ENCODE measurements at regions not wholly inside any gene's neighbourhood (a gene's known extent, or its start where the extent isn't known, plus 50 kb on each side); places are given as distances from the start of the nearest gene placed in this dataset.
"Not testable (repeated sequence)": the region's sequence is repeated elsewhere in the genome, so short reads cannot be mapped to it uniquely, and the experiment has no call there.

GRCh38 chr16:32038783-32039496, 165.3 kb downstream of the ZNF267 start:
- H3K27ac ChIP-seq; H3K4me3 ChIP-seq; H3K36me3 ChIP-seq; H3K4me1 ChIP-seq; DNase-seq; H3K9me3 ChIP-seq; H3K27me3 ChIP-seq; intact Hi-C loops (cut with DNase I): not testable (repeated sequence)
- WGBS, 2 donors: 75 to 76% methylated on average over 9 of the region's 10 CpGs

- H3K4me3 ChIP-seq; H3K9me3 ChIP-seq; H3K27ac ChIP-seq; intact Hi-C loops (cut with DNase I); H3K4me1 ChIP-seq; DNase-seq; H3K27me3 ChIP-seq; H3K36me3 ChIP-seq: not testable (repeated sequence)
- WGBS, 2 donors: no CpG with 5 or more reads among the region's 10 CpGs
These were observed 166.3 kb downstream of the ZNF267 start for GRCh38 chr16:32039919-32040318.

GRCh38 chr16:32066016-32066651, 187.0 kb upstream of the TP53TG3D start:
- 37% methylated on average over 13 of the region's 13 CpGs for WGBS, 2 donors
- peak; percentile 40 for DNase-seq
- H3K36me3 ChIP-seq; H3K9me3 ChIP-seq; H3K27ac ChIP-seq; intact Hi-C loops (cut with DNase I); H3K4me1 ChIP-seq; H3K4me3 ChIP-seq; H3K27me3 ChIP-seq: not testable (repeated sequence)

GRCh38 chr16:32071586-32071985, 181.5 kb upstream of the TP53TG3D start:
- H3K4me3 ChIP-seq; DNase-seq; H3K27me3 ChIP-seq; H3K9me3 ChIP-seq; H3K27ac ChIP-seq; H3K4me1 ChIP-seq; intact Hi-C loops (cut with DNase I); H3K36me3 ChIP-seq: not testable (repeated sequence)
- WGBS, 2 donors: no CpG with 5 or more reads among the region's 3 CpGs

DNA sequence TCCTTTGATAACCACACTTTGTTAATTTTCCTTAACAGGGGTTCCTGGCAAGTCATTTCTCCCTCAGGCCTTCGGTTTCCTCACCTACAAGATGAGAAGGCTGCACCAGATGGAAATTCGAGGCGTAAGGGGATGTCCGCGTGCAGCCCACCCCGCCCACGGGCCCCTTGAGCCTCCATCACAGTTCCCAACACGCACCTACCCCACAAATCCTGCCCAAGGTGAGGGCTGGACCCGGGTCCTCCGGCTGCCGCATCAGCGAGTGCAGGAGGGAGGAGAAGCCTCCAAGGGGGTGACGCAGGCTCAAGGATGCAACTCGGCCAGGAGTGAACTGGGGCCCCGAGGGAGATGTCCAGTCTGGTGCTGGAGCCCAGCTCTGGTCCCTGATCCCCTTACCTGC, 169.2 kb upstream of the TP53TG3D start:
- H3K9me3 ChIP-seq; H3K4me3 ChIP-seq; intact Hi-C loops (cut with DNase I); H3K4me1 ChIP-seq; H3K36me3 ChIP-seq; H3K27ac ChIP-seq: not testable (repeated sequence)
- WGBS, 2 donors: 50 to 54% methylated on average over 14 of the region's 15 CpGs
- H3K27me3 ChIP-seq: peaks cover 3 to 24% (median 5%) of the 10 kb centered on the region in 3 donors
- DNase-seq: peak; percentile 35

DNA sequence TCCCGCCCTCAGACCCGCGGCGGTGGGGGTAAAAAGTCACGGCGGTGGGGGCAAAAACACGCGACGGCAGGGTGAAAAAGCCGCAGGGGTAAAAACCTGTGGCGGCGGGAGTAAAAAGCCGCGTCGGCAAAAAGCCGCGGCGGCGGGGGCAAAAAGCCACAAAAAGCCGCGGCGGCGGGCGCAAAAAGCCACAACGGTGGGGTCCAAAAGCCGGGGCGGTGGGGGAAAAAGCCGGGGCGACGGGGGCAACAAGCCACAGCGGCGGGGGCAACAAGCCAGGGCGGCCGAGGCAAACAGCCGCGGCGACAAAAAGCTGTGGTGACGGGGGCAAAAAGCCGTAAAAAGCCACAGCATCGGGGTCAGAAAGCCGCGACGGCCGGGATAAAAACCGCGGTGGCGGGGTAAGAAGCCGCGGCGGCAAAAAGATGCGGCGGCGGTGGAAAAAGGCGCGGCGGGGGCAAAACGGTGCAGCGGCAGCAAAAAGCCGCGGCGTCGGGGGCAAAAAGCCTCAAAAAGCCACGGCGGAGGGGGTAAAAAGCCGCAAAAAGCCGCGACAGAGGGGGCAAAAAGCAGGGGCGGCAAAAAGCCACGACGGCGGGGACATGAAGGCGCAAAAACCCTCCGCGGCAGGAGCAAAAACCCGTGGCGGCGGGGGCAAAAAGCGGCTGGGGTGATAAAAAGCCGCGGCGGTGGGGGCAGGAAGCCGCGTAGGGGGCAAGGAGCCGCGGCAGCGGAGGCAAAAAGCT, 168.3 kb upstream of the TP53TG3D start:
- Histone ChIP-seq H3K4me3 (peak overlapping the region in 2 of 4 donors; percentile 30 to 40), H3K27me3 (peaks cover 3 to 24% (median 5%) of the 10 kb centered on the region in 3 donors)
- H3K36me3 ChIP-seq; H3K27ac ChIP-seq; H3K4me1 ChIP-seq; intact Hi-C loops (cut with DNase I); H3K9me3 ChIP-seq: not testable (repeated sequence)
- whole genome bisulfite sequencing, 2 donors: 16 to 29% methylated on average over 74 to 75 of the region's 86 CpGs
- DNase-seq: peak; percentile 11

- H3K4me1 ChIP-seq; DNase-seq; H3K9me3 ChIP-seq; H3K36me3 ChIP-seq; H3K27ac ChIP-seq; intact Hi-C loops (cut with DNase I): not testable (repeated sequence)
- WGBS, 2 donors: 8 to 22% methylated on average over 62 of the region's 65 CpGs
- Histone ChIP-seq H3K4me3 (peak overlapping the region in 2 of 4 donors; percentile 30 to 40), H3K27me3 (peaks cover 3 to 24% (median 5%) of the 10 kb centered on the region in 3 donors)
These were observed 167.5 kb upstream of the TP53TG3D start for GRCh38 chr16:32085438-32086141.

DNA sequence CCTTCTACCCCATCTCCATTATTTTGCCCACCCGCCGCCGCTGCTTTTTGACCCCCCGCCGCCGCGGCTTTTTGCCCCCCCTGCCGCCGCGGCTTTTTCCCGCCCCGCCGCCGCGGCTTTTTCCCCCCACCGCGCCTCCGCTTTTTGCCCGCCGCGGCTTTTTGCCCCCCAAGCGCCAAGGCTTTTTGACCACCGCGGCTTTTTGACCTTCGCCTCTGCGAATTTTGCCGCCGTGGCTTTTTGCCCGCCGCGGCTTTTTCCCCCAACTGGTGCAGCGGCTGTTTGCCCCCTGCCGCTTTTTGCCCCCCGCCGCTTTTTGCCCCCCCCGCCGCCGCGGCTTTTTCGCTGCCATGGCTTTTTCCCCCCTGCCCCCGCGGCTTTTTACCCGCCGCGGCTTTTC, 137.5 kb upstream of the TP53TG3D start:
- H3K27ac ChIP-seq; intact Hi-C loops (cut with DNase I); DNase-seq; H3K4me1 ChIP-seq; H3K36me3 ChIP-seq; H3K9me3 ChIP-seq: not testable (repeated sequence)
- 12 to 15% methylated on average over 45 of the region's 45 CpGs for WGBS, 2 donors
- Histone ChIP-seq H3K27me3 (peaks cover 4 to 20% (median 8%) of the 10 kb centered on the region in 3 donors), H3K4me3 (peak overlapping the region in 3 of 4 donors; percentile 43 to 59 (median 53))

All from sigmoid colon (tissue), 6 donors.